Mesothelial cell of epicardium (in vitro differentiated cells): ENCODE measurements at regions not wholly inside any gene's neighbourhood (a gene's known extent, or its start where the extent isn't known, plus 50 kb on each side); places are given as distances from the start of the nearest gene placed in this dataset.

Source experiments
- DNase-seq, 2 experiments: peaks; one replicate each; pipeline ENCODE4 v3.0.0; 2021; ENCODE audit warnings: low spot score in 2 of 2; ENCODE audit not compliant: unreplicated experiment in 2 of 2
- H3K27ac Mint-ChIP-seq: 2 replicates; pipeline ENCODE4 v1.8.0; 2021; ENCODE audit warnings: mixed read lengths
- H3K27me3 Mint-ChIP-seq: 2 replicates; pipeline ENCODE4 v1.8.0; 2021; ENCODE audit warnings: low read depth, mixed read lengths
- H3K36me3 Mint-ChIP-seq: 2 replicates; pipeline ENCODE4 v1.8.0; 2021; ENCODE audit warnings: mixed read lengths
- H3K4me1 Mint-ChIP-seq: 2 replicates; pipeline ENCODE4 v1.8.0; 2021; ENCODE audit warnings: mixed read lengths
- H3K4me3 Mint-ChIP-seq: 2 replicates; pipeline ENCODE4 v1.8.0; 2021; ENCODE audit warnings: mild to moderate bottlenecking, moderate library complexity, mixed read lengths
- H3K9me3 Mint-ChIP-seq: 2 replicates; pipeline ENCODE4 v1.8.0; 2021; ENCODE audit warnings: mixed read lengths
- CTCF ChIP-seq: fragments of 200-600 bp; sonication (generic); IDR thresholded peaks from one replicate; pipeline ENCODE4 v1.5.0; 2021; ENCODE audit warnings: antibody characterized with exemption; ENCODE audit not compliant: unreplicated experiment

GRCh38 chr4:17189401-17189720, 290.9 kb upstream of the LDB2 start:
- H3K4me3 Mint-ChIP-seq, result no peak overlapping the region
- peaks cover 11% of the 10 kb centered on the region for H3K9me3 Mint-ChIP-seq
- H3K4me1 Mint-ChIP-seq, result peaks cover 7% of the 10 kb centered on the region
- H3K27ac Mint-ChIP-seq, result no peak overlapping the region
- no peak for DNase-seq
- TF ChIP-seq CTCF, result no peak
- no peaks in the 10 kb centered on the region for H3K36me3 Mint-ChIP-seq
- H3K27me3 Mint-ChIP-seq, result no peaks in the 10 kb centered on the region

GRCh38 chr4:17188547-17189400, 290.3 kb upstream of the LDB2 start:
- H3K36me3 Mint-ChIP-seq, result no peaks in the 10 kb centered on the region
- H3K4me3 Mint-ChIP-seq, result no peak overlapping the region
- H3K4me1 Mint-ChIP-seq, result peaks cover 7% of the 10 kb centered on the region
- DNase-seq, result no peak
- H3K27me3 Mint-ChIP-seq, result no peaks in the 10 kb centered on the region
- no peak for TF ChIP-seq CTCF
- H3K9me3 Mint-ChIP-seq, result peaks cover 11% of the 10 kb centered on the region
- peak overlapping the region; percentile 18 for H3K27ac Mint-ChIP-seq

- no peaks in the 10 kb centered on the region for H3K36me3 Mint-ChIP-seq
- H3K9me3 Mint-ChIP-seq, result peaks cover 11% of the 10 kb centered on the region
- H3K4me1 Mint-ChIP-seq, result peaks cover 7% of the 10 kb centered on the region
- peak overlapping the region; percentile 18 for H3K27ac Mint-ChIP-seq
- no peak for DNase-seq
- no peak overlapping the region for H3K4me3 Mint-ChIP-seq
- no peaks in the 10 kb centered on the region for H3K27me3 Mint-ChIP-seq
- no peak for TF ChIP-seq CTCF
Observed at GRCh38 chr4:17188125-17188524, 289.7 kb upstream of the LDB2 start.

- no peaks in the 10 kb centered on the region for H3K27me3 Mint-ChIP-seq
- peaks cover 7% of the 10 kb centered on the region for H3K4me1 Mint-ChIP-seq
- no peak overlapping the region for H3K27ac Mint-ChIP-seq
- H3K4me3 Mint-ChIP-seq, result no peak overlapping the region
- peaks cover 11% of the 10 kb centered on the region for H3K9me3 Mint-ChIP-seq
- no peaks in the 10 kb centered on the region for H3K36me3 Mint-ChIP-seq
- DNase-seq, result no peak
- no peak for TF ChIP-seq CTCF
Observed at GRCh38 chr4:17187003-17187402, 288.6 kb upstream of the LDB2 start.

- no peak for TF ChIP-seq CTCF
- Mint-ChIP-seq H3K27me3 (no peaks in the 10 kb centered on the region), H3K36me3 (no peaks in the 10 kb centered on the region), H3K4me3 (no peak overlapping the region), H3K27ac (no peak overlapping the region), H3K9me3 (peaks cover 4% of the 10 kb centered on the region), H3K4me1 (no peaks in the 10 kb centered on the region)
- no peak for DNase-seq
Observed at GRCh38 chr4:17182888-17183287, 284.4 kb upstream of the LDB2 start.

- H3K27ac Mint-ChIP-seq, result no peak overlapping the region
Observed at GRCh38 chr4:17174751-17175150, 276.3 kb upstream of the LDB2 start.

More at GRCh38 chr4:17174751-17175150, 276.3 kb upstream of the LDB2 start:
- no peak overlapping the region for H3K4me3 Mint-ChIP-seq
- DNase-seq, result no peak
- H3K36me3 Mint-ChIP-seq, result no peaks in the 10 kb centered on the region
- no peaks in the 10 kb centered on the region for H3K9me3 Mint-ChIP-seq
- no peak for TF ChIP-seq CTCF
- H3K4me1 Mint-ChIP-seq, result peaks cover 2% of the 10 kb centered on the region
- no peaks in the 10 kb centered on the region for H3K27me3 Mint-ChIP-seq
